ENCODE measurements at regions not wholly inside any gene's neighbourhood (a gene's known extent, or its start where the extent isn't known, plus 50 kb on each side); places are given as distances from the start of the nearest gene placed in this dataset.

GRCh38 chr10:78287618-78288017 is 254.0 kb downstream of the RPS24 start:
- no peak for DNase-seq (ENCODE audit: low read depth)
- no peak overlapping the region for H3K4me3 ChIP-seq (ENCODE audit: low read depth, low read length)
- TF ChIP-seq CTCF (conservative IDR thresholded peaks at IDR 0.05; ENCODE audit: low read depth, low read length), result no peak

- H3K4me3 ChIP-seq (ENCODE audit: low read depth, low read length), result no peak overlapping the region
- no peak for DNase-seq (ENCODE audit: low read depth)
- TF ChIP-seq CTCF (conservative IDR thresholded peaks at IDR 0.05; ENCODE audit: low read depth, low read length), result no peak
Measured at GRCh38 chr10:78288663-78289062, 255.0 kb downstream of the RPS24 start.

- H3K4me3 ChIP-seq (ENCODE audit: low read depth, low read length), result no peak overlapping the region
- no peak for DNase-seq (ENCODE audit: low read depth)
- TF ChIP-seq CTCF (conservative IDR thresholded peaks at IDR 0.05; ENCODE audit: low read depth, low read length), result no peak
Measured at GRCh38 chr10:78290131-78290750, 256.6 kb downstream of the RPS24 start.

GRCh38 chr10:78291722-78292121 is 258.1 kb downstream of the RPS24 start:
- DNase-seq (ENCODE audit: low read depth), result no peak
- H3K4me3 ChIP-seq (ENCODE audit: low read depth, low read length), result no peak overlapping the region
- no peak for TF ChIP-seq CTCF (conservative IDR thresholded peaks at IDR 0.05; ENCODE audit: low read depth, low read length)

GRCh38 chr10:78292250-78292981 is 258.8 kb downstream of the RPS24 start:
- no peak for DNase-seq (ENCODE audit: low read depth)
- H3K4me3 ChIP-seq (ENCODE audit: low read depth, low read length), result no peak overlapping the region
- TF ChIP-seq CTCF (conservative IDR thresholded peaks at IDR 0.05; ENCODE audit: low read depth, low read length), result no peak

- TF ChIP-seq CTCF (conservative IDR thresholded peaks at IDR 0.05; ENCODE audit: low read depth, low read length), result no peak
- DNase-seq (ENCODE audit: low read depth), result no peak
- H3K4me3 ChIP-seq (ENCODE audit: low read depth, low read length), result no peak overlapping the region
Measured at GRCh38 chr10:78292982-78293865, 259.6 kb downstream of the RPS24 start.

All from epithelial cell of proximal tubule (primary cell).